ENCODE measurements at regions not wholly inside any gene's neighbourhood (a gene's known extent, or its start where the extent isn't known, plus 50 kb on each side); places are given as distances from the start of the nearest gene placed in this dataset.

DNA sequence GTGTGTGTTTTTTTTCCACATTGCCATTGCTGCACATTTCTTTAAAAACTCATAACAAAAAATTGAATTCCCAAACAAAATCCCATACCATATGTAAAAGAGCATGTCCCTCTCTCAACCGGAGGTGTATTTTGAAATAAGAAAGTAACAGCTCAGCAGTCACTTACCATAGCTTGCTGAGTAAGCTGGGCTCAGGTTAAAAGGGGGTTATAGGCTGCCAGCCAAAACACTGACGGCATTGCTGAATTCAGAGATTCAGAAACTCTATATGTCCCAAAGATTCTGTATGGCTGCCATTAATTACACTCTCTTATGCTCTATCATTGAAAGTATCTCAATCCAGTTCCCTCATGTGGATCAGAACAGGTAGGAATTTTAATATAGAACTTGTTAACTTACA lies 276.0 kb downstream of the FOXG1 start:
- no peak for DNase-seq

DNA sequence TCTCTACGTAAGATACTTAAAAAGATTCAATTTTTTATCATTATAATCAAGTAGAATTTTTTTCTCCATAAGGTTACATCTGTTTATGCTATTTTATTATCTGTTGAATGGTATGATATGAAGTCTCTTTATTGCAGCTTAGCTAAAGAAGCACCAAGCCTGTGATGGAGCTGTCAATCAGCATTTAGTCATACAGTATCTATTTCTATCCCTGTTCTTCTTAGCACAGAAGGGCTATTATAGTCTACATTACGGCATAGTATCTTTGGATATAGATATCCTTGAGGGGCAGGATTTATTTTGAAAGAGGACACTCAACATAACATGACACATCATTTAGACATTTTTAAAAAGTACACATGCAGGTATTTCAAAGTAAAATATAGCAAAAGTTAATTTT lies 277.1 kb downstream of the FOXG1 start:
- no peak for DNase-seq

DNA sequence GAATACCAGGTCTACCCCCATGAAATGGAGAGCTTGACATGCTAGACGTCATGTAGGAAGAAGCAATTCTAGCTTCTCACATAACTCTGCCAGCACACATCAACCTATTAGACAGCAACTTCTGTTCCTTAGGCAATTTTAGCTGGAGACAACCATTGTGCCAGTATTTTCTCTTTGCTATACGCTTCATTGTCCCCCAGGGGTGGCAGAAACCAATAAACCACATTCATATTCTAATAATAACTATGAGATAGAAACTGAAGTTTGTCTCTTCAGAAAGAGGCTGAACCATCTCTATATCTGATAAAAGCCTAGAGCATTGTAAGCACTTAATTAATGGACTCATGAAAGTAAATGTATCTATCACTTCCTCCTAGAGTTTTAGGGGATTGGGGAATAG lies 278.6 kb downstream of the FOXG1 start:
- no peak for DNase-seq

DNA sequence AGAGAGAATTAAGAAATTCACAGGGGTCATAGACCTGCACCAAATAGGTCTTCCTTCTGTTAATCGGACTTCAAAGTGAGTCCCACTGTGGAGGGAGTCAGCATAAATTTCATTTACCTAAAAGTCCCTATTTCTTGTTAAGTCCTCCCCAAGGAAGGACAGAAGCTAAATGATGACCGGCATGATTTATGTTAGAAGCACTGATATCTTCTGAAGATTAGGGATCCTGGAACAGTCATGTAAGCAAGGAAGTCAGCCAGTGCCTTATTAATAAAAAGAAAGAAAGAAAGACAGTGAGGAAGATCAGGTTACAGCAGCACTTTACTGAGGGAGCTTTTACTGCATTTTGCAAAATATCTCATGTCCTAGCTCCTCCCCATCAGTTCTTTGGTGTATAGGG lies 287.5 kb downstream of the FOXG1 start:
- DNase-seq: no peak

DNA sequence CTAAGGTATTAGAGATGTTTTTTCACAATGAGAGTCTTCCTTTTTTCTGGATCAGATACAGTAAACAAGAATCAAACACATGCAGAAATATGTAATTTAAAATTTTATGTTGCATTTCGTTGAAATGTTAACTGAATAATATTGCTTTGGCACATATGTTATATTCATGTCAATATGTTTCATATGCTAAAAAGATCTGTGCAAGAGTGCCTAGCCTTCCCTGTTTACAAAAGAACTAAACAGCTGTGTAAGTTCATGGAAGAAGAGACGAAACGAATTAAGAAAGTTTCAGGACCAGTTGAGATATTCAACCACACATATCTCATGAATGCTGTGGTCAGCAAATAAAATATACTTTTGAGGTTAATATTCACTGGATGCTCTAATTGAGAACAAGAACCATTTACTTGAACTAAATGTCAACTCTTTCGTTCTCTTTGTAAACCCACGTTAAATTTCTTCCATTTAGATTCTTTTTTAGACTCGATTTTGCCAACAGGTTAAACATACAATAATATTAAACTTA lies 289.5 kb downstream of the FOXG1 start:
- no peak for DNase-seq

DNA sequence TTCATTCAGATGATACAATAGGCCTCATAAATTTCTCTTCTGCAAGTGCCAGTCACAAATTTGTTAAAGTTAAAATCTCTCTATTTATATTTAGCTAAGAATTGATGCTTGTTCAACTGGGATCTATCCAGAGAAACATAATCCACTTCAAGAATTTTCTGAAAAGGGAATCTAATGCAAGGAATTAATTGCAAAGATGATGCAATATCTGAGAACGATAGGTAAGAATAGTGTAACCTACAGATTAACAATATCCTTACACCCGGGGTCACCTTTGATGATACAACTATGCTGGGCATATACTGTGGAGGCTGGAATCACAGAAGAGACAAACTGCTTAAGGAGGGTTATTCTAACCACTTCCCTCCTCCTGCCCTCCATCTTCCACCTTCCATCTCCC lies 295.1 kb downstream of the FOXG1 start:
- DNase-seq: no peak

DNA sequence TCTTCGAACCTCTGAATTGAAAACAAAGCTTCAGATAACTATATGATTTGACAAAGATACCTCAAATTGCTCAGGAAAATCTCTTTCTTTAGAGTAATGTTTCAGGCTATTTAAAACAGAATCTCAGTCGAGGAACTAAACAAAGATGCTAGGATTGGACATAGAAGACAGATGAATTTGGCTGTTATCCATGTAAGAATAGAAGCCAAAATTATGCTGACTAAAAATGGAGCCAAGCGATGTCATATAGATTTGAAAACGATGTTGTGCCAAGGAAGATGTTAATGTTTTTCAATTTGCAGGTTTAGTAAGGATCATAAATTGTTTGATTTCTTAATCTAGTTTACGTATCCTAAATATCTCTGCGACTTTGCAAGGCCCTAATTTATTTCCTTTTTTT lies 295.9 kb downstream of the FOXG1 start:
- no peak for DNase-seq

DNA sequence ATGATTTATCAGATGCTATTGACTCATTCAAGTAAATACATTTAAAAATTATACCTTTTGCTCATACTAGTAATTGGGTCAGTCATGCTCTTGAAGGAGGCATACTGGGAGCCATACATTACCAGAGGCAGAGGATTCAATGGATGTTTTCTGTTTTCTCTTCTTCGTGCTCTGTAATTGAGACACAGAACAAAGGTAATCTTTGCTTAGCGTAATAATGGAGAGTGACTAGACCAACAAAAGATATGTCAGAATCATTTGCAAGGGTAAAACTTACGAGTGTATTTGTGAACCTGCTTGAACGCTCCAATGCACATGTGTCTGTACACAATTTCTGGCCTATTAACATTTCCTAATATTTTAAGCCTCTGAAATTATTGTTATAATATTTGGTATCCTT lies 296.4 kb downstream of the FOXG1 start:
- DNase-seq: no peak

DNA sequence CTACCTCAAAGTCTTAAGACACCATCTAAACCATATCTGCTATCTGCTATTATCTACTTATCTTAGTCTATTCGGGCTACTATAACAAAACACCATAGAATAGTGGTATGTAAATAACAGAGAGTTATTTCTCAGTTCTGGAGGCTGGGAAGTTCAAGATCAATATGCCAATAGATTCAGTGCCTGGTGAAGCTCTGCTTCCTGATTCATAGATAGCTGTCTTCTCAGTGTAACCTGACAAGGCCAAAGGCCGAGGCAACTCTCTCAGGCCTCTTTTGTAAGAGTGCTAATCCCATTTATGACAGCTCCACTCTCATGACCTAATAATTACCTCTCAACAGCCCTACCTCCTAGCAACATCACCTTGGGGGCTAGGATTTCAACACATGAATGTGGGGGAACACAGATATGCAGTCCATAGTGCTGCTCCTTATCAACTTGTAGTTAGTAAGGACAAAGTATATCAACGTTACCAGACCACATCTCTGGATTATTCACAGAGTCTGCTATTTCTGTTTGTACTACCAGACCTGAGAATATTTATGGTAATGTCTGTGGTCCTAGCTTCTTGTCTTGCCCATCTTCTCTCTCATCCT lies 297.8 kb downstream of the FOXG1 start:
- DNase-seq: no peak

DNA sequence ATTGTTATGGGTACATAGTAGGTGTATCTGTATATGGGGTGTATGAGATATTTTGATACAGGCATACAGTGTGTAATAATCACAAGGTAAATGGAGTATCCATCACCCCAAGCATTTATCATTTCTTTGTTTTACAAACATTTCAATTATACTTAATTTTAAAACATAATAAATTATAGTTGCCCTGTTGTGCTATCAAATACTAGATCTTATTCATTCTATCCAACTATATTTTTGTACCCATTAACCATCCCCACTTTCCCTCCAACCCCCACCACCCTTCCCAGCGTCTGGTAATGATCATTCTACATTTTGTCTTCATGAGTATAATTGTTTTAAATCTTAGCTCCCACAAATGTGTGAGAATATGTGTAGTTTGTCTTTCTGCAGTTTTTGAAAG lies 302.6 kb downstream of the FOXG1 start:
- no peak for DNase-seq

DNA sequence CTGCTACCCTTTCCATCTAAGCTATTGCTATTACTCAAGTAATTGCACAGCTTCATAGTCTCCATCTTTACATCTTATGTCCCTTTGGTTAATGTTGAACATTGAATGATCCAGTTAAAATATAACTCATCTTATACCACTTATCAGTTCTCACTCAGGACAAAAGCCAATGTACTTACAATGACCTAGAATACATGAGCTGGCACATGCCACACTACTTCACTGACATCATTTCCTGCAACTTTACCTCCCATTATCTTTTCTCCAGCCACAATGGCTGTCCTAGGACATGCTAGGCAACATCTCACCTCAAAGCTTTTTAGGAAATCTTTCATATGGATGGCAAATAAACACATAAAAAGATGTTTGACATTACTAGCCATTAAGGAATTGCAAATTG lies 309.2 kb downstream of the FOXG1 start:
- DNase-seq: no peak

DNA sequence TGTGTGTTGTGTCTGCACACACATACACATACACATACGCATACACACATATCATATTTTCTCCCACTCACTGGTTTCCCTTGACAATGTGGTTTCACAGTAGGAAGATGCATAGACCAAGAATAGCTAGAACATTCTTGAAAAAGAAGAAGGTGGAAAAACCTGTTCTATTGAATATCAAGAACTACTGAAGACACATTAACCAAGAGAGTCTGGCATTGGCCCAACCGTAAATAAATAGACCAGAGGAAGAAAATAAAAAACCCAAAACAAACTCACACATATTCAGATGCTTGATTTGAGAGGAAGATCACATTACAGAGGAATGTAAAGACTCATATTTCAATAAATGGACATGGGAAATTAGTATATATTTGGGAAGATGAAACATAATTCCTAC lies 311.3 kb downstream of the FOXG1 start:
- DNase-seq: peak; percentile 24

DNA sequence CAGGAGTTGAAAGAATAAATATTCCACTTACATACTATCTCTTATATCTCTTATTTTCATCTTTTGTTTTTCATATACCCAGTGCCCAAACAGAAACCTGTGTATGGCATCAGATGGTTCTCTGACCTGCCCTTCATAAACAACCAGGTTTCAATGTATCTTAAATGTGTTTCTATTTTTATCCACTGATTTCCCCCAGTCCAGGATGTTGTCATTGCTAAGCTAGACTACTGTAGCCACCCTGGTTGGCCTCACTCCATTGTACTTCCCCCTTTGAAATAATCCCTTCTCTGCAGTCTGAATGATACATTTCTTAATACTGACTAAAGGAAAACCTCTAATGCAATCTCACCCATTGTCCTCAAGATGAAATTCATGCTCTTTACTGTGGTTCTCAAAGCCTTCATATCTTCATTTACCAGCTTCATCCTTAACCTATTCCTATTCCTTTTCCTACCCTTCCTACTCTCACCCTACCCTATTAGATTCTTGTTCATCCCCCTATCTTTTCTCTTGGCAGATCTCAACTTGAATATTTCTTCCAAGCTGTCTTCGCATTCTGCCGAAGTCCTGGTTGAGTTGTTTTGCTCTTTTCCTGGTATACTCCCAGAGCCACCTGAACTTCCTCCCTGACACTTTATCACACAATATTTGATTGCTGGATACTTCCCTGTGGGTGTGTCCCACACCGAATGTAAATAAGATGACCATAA lies 312.4 kb downstream of the FOXG1 start:
- no peak for DNase-seq

DNA sequence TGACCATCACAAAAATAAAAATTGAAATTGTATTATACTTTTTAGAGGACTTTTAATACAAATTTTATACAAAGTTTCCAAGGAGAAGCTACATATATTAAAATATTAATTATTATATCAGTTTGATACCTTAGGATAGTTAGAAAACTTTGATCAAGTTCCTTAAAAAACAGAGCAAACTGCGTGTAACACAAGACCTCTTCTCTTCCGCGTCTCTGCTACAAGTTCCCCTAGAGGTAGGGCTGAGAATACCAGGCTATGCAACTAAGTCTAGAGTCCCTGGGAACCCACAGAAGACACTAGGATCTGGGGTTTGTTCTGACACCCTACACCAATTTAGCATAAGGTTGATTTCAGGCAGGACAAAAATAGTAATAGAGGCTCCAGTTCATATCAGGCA lies 319.0 kb downstream of the FOXG1 start:
- DNase-seq: no peak

DNA sequence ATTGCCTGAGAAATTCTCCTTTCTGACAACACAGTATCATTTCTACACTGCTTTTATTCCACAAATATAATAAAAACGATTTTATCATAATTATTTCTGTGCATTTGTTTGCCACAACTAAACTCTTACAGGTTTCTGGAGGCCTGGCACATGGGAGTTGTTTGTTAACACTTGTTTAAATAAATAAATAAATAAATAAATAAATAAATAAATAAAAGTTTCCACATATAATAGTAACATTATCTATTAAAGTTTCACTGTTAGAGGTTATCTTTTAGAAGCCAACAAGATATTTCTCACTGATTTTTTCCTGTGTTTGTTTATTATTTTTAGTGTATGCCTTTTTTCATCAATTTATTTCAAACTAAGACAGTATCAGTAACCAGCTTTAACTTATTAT lies 323.3 kb downstream of the FOXG1 start:
- no peak for DNase-seq

DNA sequence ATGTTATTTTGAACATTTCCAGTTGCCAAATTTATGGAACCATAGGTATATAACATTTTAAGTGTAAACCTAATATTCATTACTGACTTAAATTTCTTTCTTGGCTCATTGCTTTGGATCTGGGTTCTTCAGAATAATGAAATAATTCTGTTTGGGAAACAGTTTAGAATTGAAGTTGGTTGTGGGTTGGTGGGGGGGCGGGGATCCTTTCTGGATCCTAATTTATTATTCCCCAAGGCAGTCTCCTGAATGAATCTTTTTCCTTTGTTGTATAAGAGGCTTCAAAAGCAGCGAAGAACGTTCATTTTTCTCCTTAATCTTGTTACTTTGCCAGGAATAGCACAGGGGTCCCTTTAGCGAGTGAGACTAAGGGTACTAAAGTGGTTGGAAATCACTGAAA lies 325.5 kb downstream of the FOXG1 start:
- DNase-seq: no peak

DNA sequence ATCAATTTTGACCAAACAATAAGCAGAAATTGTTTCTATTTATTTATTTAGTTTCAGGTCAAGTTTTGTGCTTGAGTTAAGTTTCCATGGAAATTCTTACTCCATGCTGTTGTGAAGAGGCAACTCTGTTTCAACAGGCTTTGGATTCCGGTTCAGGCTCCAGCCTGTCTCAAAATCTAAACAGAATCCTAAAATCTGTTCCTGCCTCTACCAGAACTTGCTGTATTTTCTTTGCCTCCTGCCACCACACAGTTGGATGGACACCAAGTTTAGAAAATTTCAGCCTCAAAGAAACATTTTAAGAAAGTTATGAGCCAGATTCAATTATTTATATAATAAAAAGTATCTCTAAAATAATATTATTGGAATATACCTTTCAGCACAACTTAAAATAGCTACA lies 330.9 kb downstream of the FOXG1 start:
- no peak for DNase-seq

DNA sequence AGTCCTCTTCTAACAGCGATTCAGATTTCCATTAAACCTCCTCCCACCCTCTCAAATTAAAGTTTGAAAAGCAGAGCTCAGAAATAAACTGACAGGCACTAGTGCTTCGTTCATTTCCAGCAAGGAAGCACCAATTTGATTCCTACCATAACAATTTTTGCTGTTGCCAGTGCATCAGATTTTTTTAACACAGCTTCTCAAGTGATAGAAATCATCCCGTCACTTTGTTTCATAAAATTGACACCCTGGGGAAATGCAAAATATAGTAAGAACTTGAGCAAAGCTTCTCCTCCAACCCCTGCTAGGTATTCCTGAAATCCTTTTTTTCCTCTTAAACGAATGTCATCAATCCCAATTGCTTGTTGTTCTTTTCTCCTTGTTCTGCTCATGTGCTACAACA lies 332.1 kb downstream of the FOXG1 start:
- DNase-seq: no peak

DNA sequence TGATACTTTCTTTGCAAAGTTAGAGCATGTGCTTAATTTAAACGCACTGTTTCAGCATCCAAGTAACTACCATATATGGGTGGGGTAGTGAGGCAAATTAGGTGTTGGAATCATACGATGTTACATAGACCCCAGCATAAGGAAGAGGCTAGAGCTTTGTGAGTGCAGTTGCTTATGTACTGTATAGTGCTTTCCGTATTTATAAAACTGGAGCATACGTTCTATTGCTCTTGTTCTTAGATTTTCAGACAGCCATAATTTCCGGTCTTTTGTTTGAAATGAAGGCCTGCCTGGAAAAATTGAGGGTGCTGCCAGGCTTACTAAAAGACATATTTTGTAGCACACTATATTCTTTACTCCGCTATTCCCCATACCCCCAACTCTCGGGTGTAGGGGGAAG lies 335.7 kb downstream of the FOXG1 start:
- DNase-seq: no peak

DNA sequence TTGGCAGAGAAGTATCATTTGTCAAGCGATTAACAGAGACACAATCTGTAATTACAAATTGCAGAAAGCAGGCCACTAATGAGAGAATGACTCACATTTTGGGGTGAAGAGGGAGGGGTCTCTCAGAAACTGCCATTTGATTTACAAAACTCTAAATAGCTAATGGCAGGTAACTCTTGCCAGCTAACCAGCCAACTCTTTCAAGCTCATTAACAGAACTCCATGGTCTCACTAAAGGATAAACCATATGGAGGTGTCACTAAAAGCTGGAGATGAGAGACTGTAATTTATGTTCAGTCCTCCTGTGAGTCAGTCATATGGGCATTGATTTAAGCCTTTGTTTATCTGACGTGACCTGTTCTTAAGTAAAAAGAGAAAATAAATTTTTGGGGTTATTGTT lies 336.4 kb downstream of the FOXG1 start:
- DNase-seq: peak; percentile 55

DNA sequence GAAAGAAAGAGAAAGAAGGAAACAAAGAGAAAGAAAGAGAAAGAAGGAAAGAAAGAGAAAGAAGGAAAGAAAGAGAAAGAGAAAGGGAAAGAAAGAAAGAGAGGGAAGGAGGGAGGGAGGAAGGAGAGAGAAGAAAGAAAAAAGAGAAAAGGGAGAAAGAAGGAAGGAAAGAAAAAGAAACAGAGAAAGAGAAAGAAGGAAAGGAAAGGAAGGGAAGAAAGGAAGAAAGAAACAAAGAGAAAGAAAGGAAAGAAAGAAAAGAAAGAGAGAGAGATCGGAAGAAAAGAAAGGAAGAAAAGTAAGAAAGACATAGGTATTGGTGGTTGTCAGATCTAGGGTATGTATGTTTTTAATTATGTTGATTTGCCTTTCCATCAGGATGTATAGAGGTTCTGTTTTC lies 342.3 kb downstream of the FOXG1 start:
- DNase-seq: no peak

DNA sequence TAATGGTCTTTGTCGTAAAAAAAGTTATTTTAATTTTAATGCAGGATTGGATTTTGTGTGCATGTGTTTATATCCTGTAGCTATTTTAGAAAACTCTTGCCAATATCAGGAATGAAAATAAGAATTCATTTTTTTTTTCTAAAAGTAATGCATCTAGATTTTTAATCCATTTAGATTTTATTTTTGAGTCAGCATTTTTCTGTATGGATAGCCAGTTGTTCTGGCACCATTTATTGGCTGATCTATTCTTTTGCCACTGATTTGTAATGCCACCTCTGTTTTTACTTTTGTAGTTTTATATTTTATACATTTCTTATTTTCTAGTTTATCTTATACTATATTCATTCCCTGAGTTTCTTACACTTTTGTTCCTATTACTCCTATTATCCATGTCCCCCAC lies 343.0 kb downstream of the FOXG1 start:
- DNase-seq: no peak

DNA sequence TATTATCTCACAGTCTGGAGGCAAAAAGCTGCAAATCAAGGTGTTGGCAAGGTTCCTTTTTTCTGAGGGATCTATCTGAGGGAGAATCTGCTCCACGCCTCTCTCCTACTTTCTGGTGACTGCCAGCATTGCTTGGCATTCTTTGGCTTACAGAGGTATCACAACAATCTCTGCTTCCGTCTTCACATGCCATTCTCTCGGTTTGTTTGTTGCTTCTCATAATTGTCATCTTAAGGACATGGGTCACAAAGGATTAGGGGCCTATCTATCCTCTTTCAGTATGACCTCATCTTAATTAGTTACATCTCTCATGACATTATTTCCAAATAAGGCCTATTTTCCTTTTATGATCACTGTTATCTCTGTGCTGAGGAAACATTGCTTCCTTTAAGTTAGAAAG lies 345.0 kb downstream of the FOXG1 start:
- no peak for DNase-seq

DNA sequence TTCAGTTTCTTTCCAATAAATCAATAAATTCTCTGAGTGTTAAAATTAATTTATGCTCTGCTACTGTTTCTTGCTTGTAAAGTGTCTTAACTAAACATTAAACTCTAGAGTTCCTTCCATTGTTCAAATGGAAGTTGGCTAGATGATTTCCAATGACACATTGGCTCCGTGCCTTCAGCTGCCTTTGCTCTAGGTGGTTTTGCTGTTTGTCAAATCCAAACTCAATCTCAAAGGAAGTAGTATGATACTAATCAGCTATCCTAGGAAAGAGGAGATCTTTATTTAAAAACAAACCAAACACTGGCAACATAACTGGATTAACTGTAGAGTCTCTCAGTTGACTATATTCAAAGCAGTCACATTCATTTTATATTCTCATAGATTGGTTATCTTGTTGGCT lies 356.4 kb downstream of the FOXG1 start:
- DNase-seq: no peak

DNA sequence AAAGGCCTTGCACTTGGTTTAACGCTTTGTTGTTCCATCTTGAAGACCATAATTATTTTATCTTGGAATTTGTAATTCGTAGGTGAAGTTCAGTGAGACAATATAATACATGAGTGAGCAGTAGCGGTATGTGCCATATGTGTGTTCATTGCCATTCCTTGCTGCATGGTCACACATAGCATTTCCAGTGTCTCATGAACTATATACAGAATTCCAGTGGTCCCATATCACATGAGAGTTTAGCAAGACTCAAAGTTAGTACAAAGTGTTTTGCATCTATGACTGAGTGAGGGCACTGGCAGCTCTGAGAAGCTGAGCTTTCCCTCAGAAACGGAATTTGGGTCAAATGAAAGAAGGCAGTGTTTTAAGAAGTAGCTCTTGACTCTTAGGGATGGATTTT lies 359.8 kb downstream of the FOXG1 start:
- no peak for DNase-seq

Data from NCI-H1105 treated with DMSO at 0.1 percent for 48 hours (cell line).